ENCODE measurements at regions not wholly inside any gene's neighbourhood (a gene's known extent, or its start where the extent isn't known, plus 50 kb on each side); places are given as distances from the start of the nearest gene placed in this dataset.
"Not testable (repeated sequence)": the region's sequence is repeated elsewhere in the genome, so short reads cannot be mapped to it uniquely, and the experiment has no call there.

DNA sequence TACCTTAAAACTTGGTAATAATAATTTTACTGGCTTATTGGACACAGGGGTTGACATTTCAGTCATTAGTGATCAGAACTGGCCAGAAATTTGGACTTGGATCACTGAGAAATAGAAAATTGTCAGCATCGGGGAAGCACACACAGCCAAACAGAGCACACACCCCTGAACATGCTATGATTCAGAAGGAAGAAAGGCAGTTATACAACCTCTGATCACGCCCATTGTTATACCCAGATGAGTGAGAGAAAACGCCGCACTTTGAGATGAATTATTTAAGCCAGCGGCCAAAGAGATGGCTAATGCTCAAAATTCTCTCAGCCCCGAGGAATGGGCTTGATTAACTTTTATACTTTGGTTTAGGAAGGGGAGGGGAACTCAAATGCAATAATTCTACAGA, 557.4 kb downstream of the CDY1 start:
- TF ChIP-seq, protein P1, sequence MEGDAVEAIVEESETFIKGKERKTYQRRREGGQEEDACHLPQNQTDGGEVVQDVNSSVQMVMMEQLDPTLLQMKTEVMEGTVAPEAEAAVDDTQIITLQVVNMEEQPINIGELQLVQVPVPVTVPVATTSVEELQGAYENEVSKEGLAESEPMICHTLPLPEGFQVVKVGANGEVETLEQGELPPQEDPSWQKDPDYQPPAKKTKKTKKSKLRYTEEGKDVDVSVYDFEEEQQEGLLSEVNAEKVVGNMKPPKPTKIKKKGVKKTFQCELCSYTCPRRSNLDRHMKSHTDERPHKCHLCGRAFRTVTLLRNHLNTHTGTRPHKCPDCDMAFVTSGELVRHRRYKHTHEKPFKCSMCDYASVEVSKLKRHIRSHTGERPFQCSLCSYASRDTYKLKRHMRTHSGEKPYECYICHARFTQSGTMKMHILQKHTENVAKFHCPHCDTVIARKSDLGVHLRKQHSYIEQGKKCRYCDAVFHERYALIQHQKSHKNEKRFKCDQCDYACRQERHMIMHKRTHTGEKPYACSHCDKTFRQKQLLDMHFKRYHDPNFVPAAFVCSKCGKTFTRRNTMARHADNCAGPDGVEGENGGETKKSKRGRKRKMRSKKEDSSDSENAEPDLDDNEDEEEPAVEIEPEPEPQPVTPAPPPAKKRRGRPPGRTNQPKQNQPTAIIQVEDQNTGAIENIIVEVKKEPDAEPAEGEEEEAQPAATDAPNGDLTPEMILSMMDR (IDR thresholded peaks at IDR 0.05; ENCODE audit: borderline replicate concordance, extremely low read depth, low read length, poor library complexity, severe bottlenecking) = not testable (repeated sequence)
- TF ChIP-seq EZH2 (IDR thresholded peaks at IDR 0.05; ENCODE audit: borderline replicate concordance, low read depth, low read length, severe bottlenecking) = not testable (repeated sequence)
